ENCODE measurements at regions not wholly inside any gene's neighbourhood (a gene's known extent, or its start where the extent isn't known, plus 50 kb on each side); places are given as distances from the start of the nearest gene placed in this dataset.

- no peak overlapping the region for H3K4me3 ChIP-seq (replicated peaks; ENCODE audit: low read depth, low read length)
- DNase-seq (ENCODE audit: extremely low read depth, low read depth) = no peak
- no peak for TF ChIP-seq CTCF (IDR thresholded peaks at IDR 0.05; ENCODE audit: low read depth, low read length, missing control alignments)
Observed at GRCh38 chr10:3391657-3392056, 219.1 kb upstream of the PITRM1 start.

GRCh38 chr10:3389130-3389529, 216.5 kb upstream of the PITRM1 start:
- no peak overlapping the region for H3K4me3 ChIP-seq (replicated peaks; ENCODE audit: low read depth, low read length)
- no peak for TF ChIP-seq CTCF (IDR thresholded peaks at IDR 0.05; ENCODE audit: low read depth, low read length, missing control alignments)
- no peak for DNase-seq (ENCODE audit: extremely low read depth, low read depth)

GRCh38 chr10:3385487-3385886, 212.9 kb upstream of the PITRM1 start:
- no peak for TF ChIP-seq CTCF (IDR thresholded peaks at IDR 0.05; ENCODE audit: low read depth, low read length, missing control alignments)

DNA sequence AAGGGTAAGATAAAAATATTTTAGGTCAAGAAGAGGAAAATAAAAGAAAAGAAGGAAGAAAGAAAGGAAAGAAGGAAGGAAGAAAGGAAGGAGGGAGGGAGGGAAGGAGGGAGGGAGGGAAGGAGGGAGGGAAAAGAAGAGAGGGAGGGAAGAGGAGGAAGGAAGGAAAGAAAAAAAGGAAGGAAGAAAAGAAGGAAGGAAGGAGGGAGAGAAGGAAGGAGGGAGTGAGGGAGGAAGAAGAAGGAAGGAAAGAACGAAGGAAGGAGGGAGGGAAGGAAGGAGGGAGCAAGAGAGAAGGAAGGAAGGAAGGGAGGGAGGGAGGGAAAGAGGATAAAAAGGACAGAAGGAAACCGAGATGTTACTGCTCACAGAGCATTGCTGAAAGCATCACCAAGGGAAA, 209.5 kb upstream of the PITRM1 start:
- no peak overlapping the region for H3K4me3 ChIP-seq (replicated peaks; ENCODE audit: low read depth, low read length)
- TF ChIP-seq CTCF (IDR thresholded peaks at IDR 0.05; ENCODE audit: low read depth, low read length, missing control alignments) = no peak
- no peak for DNase-seq (ENCODE audit: extremely low read depth, low read depth)

More at GRCh38 chr10:3385487-3385886, 212.9 kb upstream of the PITRM1 start:
- no peak for DNase-seq (ENCODE audit: extremely low read depth, low read depth)
- H3K4me3 ChIP-seq (replicated peaks; ENCODE audit: low read depth, low read length) = no peak overlapping the region

GRCh38 chr10:3380406-3381050, 207.9 kb upstream of the PITRM1 start:
- no peak for TF ChIP-seq CTCF (IDR thresholded peaks at IDR 0.05; ENCODE audit: low read depth, low read length, missing control alignments)
- DNase-seq (ENCODE audit: extremely low read depth, low read depth) = no peak
- no peak overlapping the region for H3K4me3 ChIP-seq (replicated peaks; ENCODE audit: low read depth, low read length)

GRCh38 chr10:3376631-3377030, 204.0 kb upstream of the PITRM1 start:
- no peak for DNase-seq (ENCODE audit: extremely low read depth, low read depth)
- TF ChIP-seq CTCF (IDR thresholded peaks at IDR 0.05; ENCODE audit: low read depth, low read length, missing control alignments) = no peak
- no peak overlapping the region for H3K4me3 ChIP-seq (replicated peaks; ENCODE audit: low read depth, low read length)

DNA sequence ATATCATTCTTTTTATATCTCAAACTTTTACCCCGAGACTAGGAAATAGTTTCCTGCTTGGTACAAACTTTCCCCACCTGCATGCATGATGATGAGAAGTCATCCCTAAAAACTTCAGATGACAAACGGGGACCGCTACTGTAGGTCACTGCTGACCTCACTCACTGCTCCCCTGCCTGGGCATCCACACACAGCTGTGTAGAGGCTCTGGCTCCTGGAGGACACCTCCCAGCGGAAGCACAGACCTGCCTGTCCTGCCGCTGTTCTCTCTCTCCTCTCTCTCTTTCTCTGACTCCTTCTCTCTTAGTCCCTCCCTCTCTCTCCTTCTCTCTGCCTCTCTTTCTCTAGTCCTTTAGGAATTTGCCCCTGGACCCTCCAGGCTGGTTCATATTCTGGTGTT, 202.9 kb upstream of the PITRM1 start:
- H3K4me3 ChIP-seq (replicated peaks; ENCODE audit: low read depth, low read length) = no peak overlapping the region
- DNase-seq (ENCODE audit: extremely low read depth, low read depth) = no peak
- no peak for TF ChIP-seq CTCF (IDR thresholded peaks at IDR 0.05; ENCODE audit: low read depth, low read length, missing control alignments)
